ENCODE measurements at regions not wholly inside any gene's neighbourhood (a gene's known extent, or its start where the extent isn't known, plus 50 kb on each side); places are given as distances from the start of the nearest gene placed in this dataset.
"Not testable (repeated sequence)": the region's sequence is repeated elsewhere in the genome, so short reads cannot be mapped to it uniquely, and the experiment has no call there.

DNA sequence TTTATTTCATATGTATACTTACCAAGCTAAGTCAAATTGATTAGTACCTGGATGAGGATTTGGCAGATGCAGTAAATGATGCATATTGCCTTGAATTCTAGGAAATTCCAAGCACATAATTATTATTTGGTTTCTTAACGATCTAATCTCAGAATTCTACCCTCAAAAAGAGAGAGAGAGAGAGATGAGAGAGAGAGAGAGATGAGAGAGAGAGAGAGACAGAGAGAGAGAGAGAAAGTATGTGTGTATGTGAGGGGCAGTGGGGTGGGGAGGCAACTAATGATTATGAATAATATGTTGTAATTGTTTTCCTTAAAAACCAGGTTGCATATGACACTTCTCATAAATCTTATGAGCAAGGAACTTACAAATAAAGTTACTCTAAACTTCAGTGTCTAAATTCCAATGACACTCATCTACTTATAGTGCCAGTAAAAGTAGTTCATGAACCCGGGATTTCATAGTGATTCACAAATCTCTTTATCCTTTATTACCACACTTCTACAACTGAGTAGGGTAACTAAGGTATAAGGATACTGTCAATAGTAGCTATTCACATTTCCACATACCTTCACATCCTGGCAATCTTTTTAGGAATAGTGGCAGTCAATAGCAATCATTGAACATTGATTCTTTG is 60.5 kb upstream of the EDIL3 start:
- intact Hi-C loops (cut with DNase I), result no loop called here
- no peak overlapping the region for H3K4me3 ChIP-seq (replicated peaks in 1 of 3)
- no peak for DNase-seq
- H3K27me3 ChIP-seq, result no peaks in the 10 kb centered on the region
- no peaks in the 10 kb centered on the region for H3K4me1 ChIP-seq
- no peak overlapping the region for H3K27ac ChIP-seq
- no peaks in the 10 kb centered on the region for H3K36me3 ChIP-seq
- 75 to 87% methylated on average over 2 of the region's 2 CpGs for WGBS, 2 donors
- TF ChIP-seq CTCF (IDR thresholded peaks at IDR 0.05) (no peak), POLR2A (IDR thresholded peaks at IDR 0.05) (no peak)
- no peaks in the 10 kb centered on the region for H3K9me3 ChIP-seq

DNA sequence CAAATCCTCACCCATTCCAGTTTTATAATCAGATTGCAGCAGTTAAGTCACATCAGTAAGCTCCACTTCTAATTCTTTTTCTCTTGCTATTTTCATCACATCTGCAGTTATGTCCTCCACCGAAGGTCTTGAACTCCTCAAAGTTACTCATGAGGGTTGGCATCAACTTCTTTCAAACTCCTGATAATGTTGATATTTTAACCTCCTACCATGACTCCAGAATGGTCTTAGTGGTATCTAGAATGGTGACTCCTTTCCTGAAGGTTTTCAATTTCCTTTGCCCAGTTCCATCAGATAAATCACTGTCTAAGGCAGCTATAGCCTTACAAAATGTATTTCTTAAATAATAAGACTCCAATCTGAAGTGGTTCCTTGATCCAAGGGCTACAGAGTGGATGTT is 53.8 kb upstream of the EDIL3 start:
- no peaks in the 10 kb centered on the region for H3K4me1 ChIP-seq
- H3K4me3 ChIP-seq (replicated peaks in 1 of 3), result no peak overlapping the region
- no peak overlapping the region for H3K27ac ChIP-seq
- no peak for DNase-seq
- TF ChIP-seq POLR2A (IDR thresholded peaks at IDR 0.05) (no peak), CTCF (IDR thresholded peaks at IDR 0.05) (no peak)
- WGBS, 2 donors, result 89 to 100% methylated on average over 1 of the region's 1 CpG
- no peaks in the 10 kb centered on the region for H3K9me3 ChIP-seq
- intact Hi-C loops (cut with DNase I), result no loop called here
- H3K27me3 ChIP-seq, result no peaks in the 10 kb centered on the region
- H3K36me3 ChIP-seq, result no peaks in the 10 kb centered on the region

DNA sequence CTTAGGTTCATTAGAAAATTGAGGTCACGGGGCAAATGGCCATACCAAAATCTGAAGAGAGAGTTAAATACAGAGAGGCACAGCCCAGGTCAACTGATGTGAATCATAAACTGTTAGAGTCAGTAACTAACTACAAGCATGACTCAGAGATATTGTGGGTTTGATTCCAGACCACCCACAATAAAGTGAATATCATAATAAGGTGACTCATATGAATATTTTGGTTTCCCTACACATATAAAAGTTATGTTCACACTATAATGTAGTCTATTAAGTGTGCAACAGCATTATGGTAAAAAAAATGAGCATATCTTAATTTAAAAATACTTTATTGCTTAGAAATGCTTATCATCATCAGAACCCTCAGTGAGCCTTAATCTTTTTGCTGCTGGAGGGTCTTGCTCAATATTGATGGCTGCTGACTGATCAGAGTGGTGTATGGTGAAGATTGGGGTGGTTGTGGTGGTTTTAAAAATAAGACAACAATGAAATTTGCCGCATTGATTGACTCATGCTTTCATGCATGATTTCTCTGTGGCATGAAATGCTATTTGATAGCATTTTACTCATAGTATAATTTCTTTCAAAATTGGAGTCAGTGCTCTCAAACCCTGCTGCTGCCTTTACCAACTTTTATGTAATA is 53.1 kb upstream of the EDIL3 start:
- WGBS, 2 donors, result 80 to 88% methylated on average over 2 of the region's 2 CpGs

DNA sequence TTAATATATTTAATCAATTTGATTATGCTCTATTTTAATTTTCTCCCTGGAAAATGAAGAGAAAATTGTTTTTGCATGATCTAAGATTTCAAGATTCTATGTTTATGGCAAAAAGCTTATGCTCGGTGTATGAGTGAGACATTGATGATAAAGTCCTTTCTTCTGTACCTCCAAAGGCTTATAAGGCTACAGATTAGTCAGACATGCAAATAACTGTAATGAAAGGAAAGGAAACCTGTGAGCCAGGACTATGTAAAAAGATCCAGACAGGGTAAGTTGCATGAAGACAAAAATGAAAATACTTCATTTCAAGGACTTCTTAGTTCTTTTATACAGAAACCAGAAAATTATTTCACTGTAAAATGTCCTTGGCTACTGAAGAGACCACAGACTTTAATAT is 52.2 kb upstream of the EDIL3 start:
- Histone ChIP-seq H3K4me1 (no peaks in the 10 kb centered on the region), H3K36me3 (no peaks in the 10 kb centered on the region), H3K9me3 (no peaks in the 10 kb centered on the region), H3K4me3 (replicated peaks in 1 of 3) (no peak overlapping the region), H3K27me3 (no peaks in the 10 kb centered on the region), H3K27ac (no peak overlapping the region)
- 83 to 89% methylated on average over 1 of the region's 1 CpG for WGBS, 2 donors
- no peak for DNase-seq
- TF ChIP-seq POLR2A (IDR thresholded peaks at IDR 0.05) (no peak), CTCF (IDR thresholded peaks at IDR 0.05) (no peak)
- intact Hi-C loops (cut with DNase I), result no loop called here

More for the DNA sequence above, 53.1 kb upstream of the EDIL3 start:
- Histone ChIP-seq H3K4me3 (replicated peaks in 1 of 3) (no peak overlapping the region), H3K4me1 (no peaks in the 10 kb centered on the region), H3K36me3 (no peaks in the 10 kb centered on the region), H3K27ac (no peak overlapping the region), H3K27me3 (no peaks in the 10 kb centered on the region), H3K9me3 (no peaks in the 10 kb centered on the region)
- intact Hi-C loops (cut with DNase I), result no loop called here
- DNase-seq, result no peak
- TF ChIP-seq CTCF (IDR thresholded peaks at IDR 0.05) (no peak), POLR2A (IDR thresholded peaks at IDR 0.05) (no peak)

DNA sequence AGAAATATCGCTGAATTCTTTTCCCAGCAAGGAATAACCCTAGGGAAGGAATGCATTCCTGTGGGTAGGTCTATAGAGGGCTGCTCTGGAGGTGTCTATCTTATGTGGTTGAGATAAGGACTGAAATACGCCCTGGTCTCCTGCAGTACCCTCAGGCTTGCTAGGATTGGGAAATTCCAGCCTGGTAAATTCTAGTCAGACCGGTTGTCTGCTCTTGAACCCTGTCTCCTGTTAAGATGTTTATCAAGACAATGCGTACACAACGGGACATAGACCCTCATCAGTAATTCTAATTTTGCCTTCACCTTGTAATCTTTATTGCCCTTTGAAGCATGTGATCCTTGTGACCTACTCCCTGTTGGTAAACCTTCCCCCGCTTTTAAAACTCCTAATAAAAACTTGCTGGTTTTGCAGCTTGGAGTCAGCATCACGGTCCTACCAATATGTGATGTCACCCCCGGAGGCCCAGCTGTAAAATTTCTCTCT is 51.2 kb upstream of the EDIL3 start:
- H3K9me3 ChIP-seq; DNase-seq; H3K4me1 ChIP-seq; H3K4me3 ChIP-seq (replicated peaks in 1 of 3); H3K36me3 ChIP-seq; H3K27me3 ChIP-seq; H3K27ac ChIP-seq; intact Hi-C loops (cut with DNase I): not testable (repeated sequence)
- 67 to 75% methylated on average over 8 of the region's 8 CpGs for WGBS, 2 donors
